ENCODE measurements at regions not wholly inside any gene's neighbourhood (a gene's known extent, or its start where the extent isn't known, plus 50 kb on each side); places are given as distances from the start of the nearest gene placed in this dataset.

GRCh38 chr13:33583398-33583797 is 234.6 kb upstream of the RFC3 start:
- H3K27me3 ChIP-seq (replicated peaks in 1 of 4; ENCODE audit: control extremely low read depth in 1 of 4, control insufficient read depth in 3 of 4, insufficient read depth in 4 of 4, low read length in 3 of 4): peaks cover 0 to 4% (median 0%) of the 10 kb centered on the region in 4 experiments
- no peak overlapping the region for H3K27ac ChIP-seq (ENCODE audit: low read length in 2 of 2)
- no peak overlapping the region for H3K4me3 ChIP-seq (ENCODE audit: control extremely low read depth in 1 of 5, extremely low read depth in 1 of 5, insufficient read depth in 1 of 5, low read depth in 2 of 5, low read length in 4 of 5)
- H3K79me2 ChIP-seq (ENCODE audit: control insufficient read depth, insufficient read depth, low read length): no peaks in the 10 kb centered on the region
- H3K9me3 Mint-ChIP-seq (ENCODE audit: insufficient read depth): peaks cover 2% of the 10 kb centered on the region
- no peaks in the 10 kb centered on the region for H3K4me1 ChIP-seq (ENCODE audit: control insufficient read depth in 2 of 2, insufficient read depth in 2 of 2, low read length in 2 of 2)
- no peak overlapping the region for H3K9ac ChIP-seq (ENCODE audit: low read length)
- peaks cover 28% of the 10 kb centered on the region for H3K27me3 Mint-ChIP-seq
- H4K20me1 ChIP-seq (ENCODE audit: control insufficient read depth, insufficient read depth, low read length, poor library complexity, severe bottlenecking): no peaks in the 10 kb centered on the region
- no peak for ATAC-seq (ENCODE audit: low read depth)
- POLR2A ChIA-PET: no interaction called here
- H3K36me3 ChIP-seq (replicated peaks in 1 of 2; ENCODE audit: control extremely low read depth in 1 of 2, control insufficient read depth in 1 of 2, extremely low read depth in 1 of 2, insufficient read depth in 2 of 2, low read length in 1 of 2): no peaks in the 10 kb centered on the region
- no peak overlapping the region for H2AFZ ChIP-seq (ENCODE audit: insufficient read depth, low read depth, low read length, poor library complexity, severe bottlenecking)
- CTCF ChIA-PET: no interaction called here
- H3K4me2 ChIP-seq (replicated peaks; ENCODE audit: low read depth, low read length, poor library complexity, severe bottlenecking): no peak overlapping the region
- no peak overlapping the region for H3K27ac Mint-ChIP-seq
- no peak for TF ChIP-seq EZH2 (IDR thresholded peaks at IDR 0.05; ENCODE audit: borderline replicate concordance, insufficient read depth, low read depth, low read length, poor library complexity, severe bottlenecking)
- TF ChIP-seq, protein P1, sequence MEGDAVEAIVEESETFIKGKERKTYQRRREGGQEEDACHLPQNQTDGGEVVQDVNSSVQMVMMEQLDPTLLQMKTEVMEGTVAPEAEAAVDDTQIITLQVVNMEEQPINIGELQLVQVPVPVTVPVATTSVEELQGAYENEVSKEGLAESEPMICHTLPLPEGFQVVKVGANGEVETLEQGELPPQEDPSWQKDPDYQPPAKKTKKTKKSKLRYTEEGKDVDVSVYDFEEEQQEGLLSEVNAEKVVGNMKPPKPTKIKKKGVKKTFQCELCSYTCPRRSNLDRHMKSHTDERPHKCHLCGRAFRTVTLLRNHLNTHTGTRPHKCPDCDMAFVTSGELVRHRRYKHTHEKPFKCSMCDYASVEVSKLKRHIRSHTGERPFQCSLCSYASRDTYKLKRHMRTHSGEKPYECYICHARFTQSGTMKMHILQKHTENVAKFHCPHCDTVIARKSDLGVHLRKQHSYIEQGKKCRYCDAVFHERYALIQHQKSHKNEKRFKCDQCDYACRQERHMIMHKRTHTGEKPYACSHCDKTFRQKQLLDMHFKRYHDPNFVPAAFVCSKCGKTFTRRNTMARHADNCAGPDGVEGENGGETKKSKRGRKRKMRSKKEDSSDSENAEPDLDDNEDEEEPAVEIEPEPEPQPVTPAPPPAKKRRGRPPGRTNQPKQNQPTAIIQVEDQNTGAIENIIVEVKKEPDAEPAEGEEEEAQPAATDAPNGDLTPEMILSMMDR (IDR thresholded peaks at IDR 0.05): no peak
- no peak overlapping the region for H3K4me3 Mint-ChIP-seq
- intact Hi-C loops (cut with micrococcal nuclease): no loop called here
- peaks cover 0 to under 1% (median 0%) of the 10 kb centered on the region in 3 donors for H3K9me3 ChIP-seq (ENCODE audit: control extremely low read depth in 1 of 3, control insufficient read depth in 2 of 3, insufficient read depth in 1 of 3, low read length in 2 of 3)
- WGBS (ENCODE audit: insufficient coverage): 95% methylated on average over 2 of the region's 2 CpGs
- H3K4me1 Mint-ChIP-seq: no peaks in the 10 kb centered on the region
- DNase-seq: no peak

- Histone ChIP-seq H3K9ac (ENCODE audit: low read length) (no peak overlapping the region), H3K27me3 (replicated peaks in 1 of 4; ENCODE audit: control extremely low read depth in 1 of 4, control insufficient read depth in 3 of 4, insufficient read depth in 4 of 4, low read length in 3 of 4) (no peaks in the 10 kb centered on the region), H4K20me1 (ENCODE audit: control insufficient read depth, insufficient read depth, low read length, poor library complexity, severe bottlenecking) (no peaks in the 10 kb centered on the region), H3K4me1 (ENCODE audit: control insufficient read depth in 2 of 2, insufficient read depth in 2 of 2, low read length in 2 of 2) (no peaks in the 10 kb centered on the region), H3K27ac (ENCODE audit: low read length in 2 of 2) (no peak overlapping the region), H3K4me3 (ENCODE audit: control extremely low read depth in 1 of 5, extremely low read depth in 1 of 5, insufficient read depth in 1 of 5, low read depth in 2 of 5, low read length in 4 of 5) (no peak overlapping the region), H3K9me3 (ENCODE audit: control extremely low read depth in 1 of 3, control insufficient read depth in 2 of 3, insufficient read depth in 1 of 3, low read length in 2 of 3) (peaks cover 0 to 1% (median 0%) of the 10 kb centered on the region in 3 donors), H3K79me2 (ENCODE audit: control insufficient read depth, insufficient read depth, low read length) (no peaks in the 10 kb centered on the region), H2AFZ (ENCODE audit: insufficient read depth, low read depth, low read length, poor library complexity, severe bottlenecking) (no peak overlapping the region), H3K4me2 (replicated peaks; ENCODE audit: low read depth, low read length, poor library complexity, severe bottlenecking) (no peak overlapping the region), H3K36me3 (replicated peaks in 1 of 2; ENCODE audit: control extremely low read depth in 1 of 2, control insufficient read depth in 1 of 2, extremely low read depth in 1 of 2, insufficient read depth in 2 of 2, low read length in 1 of 2) (no peaks in the 10 kb centered on the region)
- ChIA-PET POLR2A (no interaction called here), CTCF (no interaction called here)
- 91% methylated on average over 3 of the region's 6 CpGs for WGBS (ENCODE audit: insufficient coverage)
- ATAC-seq (ENCODE audit: low read depth) (no peak), DNase-seq (no peak)
- intact Hi-C loops (cut with micrococcal nuclease): no loop called here
- H3K27me3 Mint-ChIP-seq: peaks cover 7% of the 10 kb centered on the region
- TF ChIP-seq EZH2 (IDR thresholded peaks at IDR 0.05; ENCODE audit: borderline replicate concordance, insufficient read depth, low read depth, low read length, poor library complexity, severe bottlenecking): no peak
- TF ChIP-seq, protein P1 (IDR thresholded peaks at IDR 0.05): no peak
- no peak overlapping the region for H3K4me3 Mint-ChIP-seq
- H3K4me1 Mint-ChIP-seq: no peaks in the 10 kb centered on the region
- no peak overlapping the region for H3K27ac Mint-ChIP-seq
- no peaks in the 10 kb centered on the region for H3K9me3 Mint-ChIP-seq (ENCODE audit: insufficient read depth)
Observed at GRCh38 chr13:33590936-33591335, 227.0 kb upstream of the RFC3 start.

Measured in B cell (primary cell).